Lung (tissue), 11 donors: ENCODE measurements at regions not wholly inside any gene's neighbourhood (a gene's known extent, or its start where the extent isn't known, plus 50 kb on each side); places are given as distances from the start of the nearest gene placed in this dataset.

Experiments
- ATAC-seq: fragments of 200-7000 bp; cut with Tn5 transposase; one replicate; pipeline ENCODE4 v1.9.1; 2020; ENCODE audit warnings: moderate number of reproducible peaks; ENCODE audit not compliant: insufficient read depth, low FRiP score
- DNase-seq, 3 donors: peaks; one replicate each; pipeline ENCODE4 v3.0.0-alpha.2; 2013 to 2017
- H3K27ac ChIP-seq, 2 donors: one replicate each; pipeline ENCODE4 v1.5.1; 2013; ENCODE audit warnings: mild to moderate bottlenecking in 2 of 2, moderate library complexity in 2 of 2, control low read depth in 1 of 2, inconsistent platforms in 1 of 2, low read depth in 1 of 2, low read length in 1 of 2
- H3K27me3 ChIP-seq, 3 donors: one replicate each; pipeline ENCODE4 v1.5.1; 2013; ENCODE audit warnings: low read length in 2 of 3; ENCODE audit not compliant: control insufficient read depth in 3 of 3, insufficient read depth in 3 of 3
- H3K36me3 ChIP-seq, 4 donors: one replicate each; pipeline ENCODE4 v1.5.1; 2013; ENCODE audit warnings: low read length in 4 of 4, mild to moderate bottlenecking in 1 of 4, moderate library complexity in 1 of 4; ENCODE audit not compliant: control insufficient read depth in 4 of 4, insufficient read depth in 4 of 4
- H3K4me1 ChIP-seq, 5 donors: one replicate each; pipeline ENCODE4 v1.5.1; 2013; ENCODE audit warnings: low read length in 5 of 5, mild to moderate bottlenecking in 2 of 5, moderate library complexity in 1 of 5; ENCODE audit not compliant: control insufficient read depth in 5 of 5, insufficient read depth in 5 of 5
- H3K4me3 ChIP-seq: one replicate; pipeline ENCODE4 v1.5.1; 2013; ENCODE audit warnings: mild to moderate bottlenecking, control low read depth, moderate library complexity
- H3K9ac ChIP-seq, 2 donors: one replicate each; pipeline ENCODE4 v1.5.1; 2013; ENCODE audit warnings: low read length in 2 of 2, control low read depth in 1 of 2; ENCODE audit not compliant: insufficient read depth in 1 of 2
- H3K9me3 ChIP-seq, 4 donors: one replicate each; pipeline ENCODE4 v1.5.1; 2013; ENCODE audit warnings: low read length in 3 of 4, mild to moderate bottlenecking in 1 of 4, moderate library complexity in 1 of 4; ENCODE audit not compliant: control insufficient read depth in 4 of 4, insufficient read depth in 3 of 4
- WGBS, 2 donors: extraction: QIAGEN DNeasy Blood & Tissue Kit; methylation state at CpG; one replicate each; pipeline ENCODE4 v1.1.7; 2013; 5-methylcytosine and 5-hydroxymethylcytosine counted together
- TF ChIP-seq, protein P1 (sequence below): IDR thresholded peaks from 2 replicates; pipeline ENCODE4 v1.5.1; 2012; ENCODE audit warnings: mild to moderate bottlenecking; ENCODE audit errors: control extremely low read depth, extremely low read depth
- donor health status: control.
- donor health status: control.
- donor health status: Bipolar disorder and iron deficiency.
- donor health status: healthy.
- donor health status: DM: yes; HTN: yes; CAD: no.

DNA sequence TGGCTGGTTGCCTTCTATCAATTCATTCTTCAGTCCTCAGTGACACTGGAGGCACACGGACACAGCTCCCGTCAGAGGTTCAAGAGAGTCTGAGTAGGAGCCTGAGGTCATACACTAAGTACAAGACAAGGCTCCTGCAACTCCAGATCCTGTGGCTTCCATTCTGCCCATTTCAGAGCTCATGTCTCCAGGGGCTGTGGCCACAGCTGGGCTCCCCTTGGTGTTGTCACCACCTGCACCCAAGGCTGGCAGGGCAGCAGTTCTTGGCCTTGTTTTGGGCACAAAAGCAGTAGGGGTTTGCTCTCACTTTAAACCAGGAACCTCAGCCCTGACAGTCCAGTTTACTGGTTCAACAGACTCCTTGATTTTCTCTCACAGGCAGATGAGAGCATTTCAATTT, 189.6 kb downstream of the ICE1 start:
- DNase-seq: no peak
- 87 to 90% methylated on average over 2 of the region's 2 CpGs for WGBS, 2 donors

DNA sequence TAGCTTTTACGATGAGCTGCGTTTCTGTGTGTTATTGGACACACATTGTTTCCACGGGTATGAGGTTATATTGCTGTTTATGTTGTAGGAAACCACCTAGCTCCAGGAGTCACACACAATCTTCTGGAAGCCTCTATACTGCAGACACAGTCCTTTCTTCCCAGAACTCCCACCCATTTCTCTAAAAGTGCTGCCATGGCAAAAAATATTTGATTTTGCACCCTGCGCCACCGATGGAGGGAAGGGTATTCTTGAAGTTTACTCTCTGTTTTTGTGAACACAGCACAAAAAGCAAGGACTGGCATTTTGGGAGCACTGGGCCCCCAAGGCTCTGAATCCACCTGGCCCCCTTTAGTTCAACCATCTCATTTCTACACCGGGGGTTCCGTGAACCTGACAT, 187.5 kb downstream of the ICE1 start:
- TF ChIP-seq, protein P1, sequence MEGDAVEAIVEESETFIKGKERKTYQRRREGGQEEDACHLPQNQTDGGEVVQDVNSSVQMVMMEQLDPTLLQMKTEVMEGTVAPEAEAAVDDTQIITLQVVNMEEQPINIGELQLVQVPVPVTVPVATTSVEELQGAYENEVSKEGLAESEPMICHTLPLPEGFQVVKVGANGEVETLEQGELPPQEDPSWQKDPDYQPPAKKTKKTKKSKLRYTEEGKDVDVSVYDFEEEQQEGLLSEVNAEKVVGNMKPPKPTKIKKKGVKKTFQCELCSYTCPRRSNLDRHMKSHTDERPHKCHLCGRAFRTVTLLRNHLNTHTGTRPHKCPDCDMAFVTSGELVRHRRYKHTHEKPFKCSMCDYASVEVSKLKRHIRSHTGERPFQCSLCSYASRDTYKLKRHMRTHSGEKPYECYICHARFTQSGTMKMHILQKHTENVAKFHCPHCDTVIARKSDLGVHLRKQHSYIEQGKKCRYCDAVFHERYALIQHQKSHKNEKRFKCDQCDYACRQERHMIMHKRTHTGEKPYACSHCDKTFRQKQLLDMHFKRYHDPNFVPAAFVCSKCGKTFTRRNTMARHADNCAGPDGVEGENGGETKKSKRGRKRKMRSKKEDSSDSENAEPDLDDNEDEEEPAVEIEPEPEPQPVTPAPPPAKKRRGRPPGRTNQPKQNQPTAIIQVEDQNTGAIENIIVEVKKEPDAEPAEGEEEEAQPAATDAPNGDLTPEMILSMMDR: no peak
- WGBS, 2 donors: 92 to 94% methylated on average over 7 of the region's 7 CpGs

More for the DNA sequence above, 189.6 kb downstream of the ICE1 start:
- Histone ChIP-seq H3K9me3 (peaks cover 0 to 5% (median 0%) of the 10 kb centered on the region in 4 donors), H3K27ac (no peak overlapping the region), H3K4me3 (no peak overlapping the region), H3K27me3 (no peaks in the 10 kb centered on the region), H3K4me1 (no peaks in the 10 kb centered on the region), H3K9ac (no peak overlapping the region), H3K36me3 (no peaks in the 10 kb centered on the region)
- ATAC-seq: no peak
- TF ChIP-seq, protein P1: no peak

DNA sequence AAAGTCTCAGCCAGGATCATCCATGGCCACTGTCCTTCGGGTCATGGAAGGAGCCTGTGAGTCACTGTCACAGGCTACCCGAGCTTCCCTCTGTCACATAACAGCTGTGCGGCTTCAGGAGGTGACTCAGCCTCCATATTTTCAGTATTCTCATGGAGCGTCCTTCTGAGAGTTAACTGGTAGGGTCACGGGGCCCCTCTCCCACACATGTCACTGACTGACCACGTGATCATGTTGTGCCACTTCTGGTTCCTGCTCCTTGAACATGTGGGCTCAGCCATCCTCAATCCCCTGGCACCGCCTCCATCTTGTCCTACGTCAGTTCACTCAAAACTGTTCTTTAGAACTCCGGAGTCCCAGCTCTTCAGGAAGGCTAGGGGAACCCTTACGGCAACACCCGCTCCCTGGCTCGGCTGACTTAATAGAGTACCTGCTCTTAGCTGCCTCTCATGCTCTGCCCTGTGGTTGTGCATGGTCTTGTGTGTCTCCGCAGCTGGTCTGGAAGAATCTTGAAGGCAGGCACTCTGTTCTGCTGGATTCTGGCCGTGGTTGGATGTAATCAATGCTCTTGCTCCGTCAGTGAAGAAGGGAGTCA, 182.8 kb downstream of the ICE1 start:
- WGBS, 2 donors: 81 to 88% methylated on average over 15 of the region's 15 CpGs
- Histone ChIP-seq H3K36me3 (no peaks in the 10 kb centered on the region), H3K27ac (no peak overlapping the region), H3K4me3 (no peak overlapping the region), H3K9me3 (no peaks in the 10 kb centered on the region), H3K9ac (no peak overlapping the region), H3K27me3 (no peaks in the 10 kb centered on the region), H3K4me1 (no peaks in the 10 kb centered on the region)
- TF ChIP-seq, protein P1: no peak
- ATAC-seq (no peak), DNase-seq (no peak)

More for the DNA sequence above, 187.5 kb downstream of the ICE1 start:
- ATAC-seq: no peak
- H3K4me1 ChIP-seq: no peaks in the 10 kb centered on the region
- H3K27ac ChIP-seq: no peak overlapping the region
- no peaks in the 10 kb centered on the region for H3K36me3 ChIP-seq
- H3K9ac ChIP-seq: no peak overlapping the region
- no peak for DNase-seq
- peaks cover 0 to 5% (median 0%) of the 10 kb centered on the region in 4 donors for H3K9me3 ChIP-seq
- H3K4me3 ChIP-seq: no peak overlapping the region
- H3K27me3 ChIP-seq: no peaks in the 10 kb centered on the region

DNA sequence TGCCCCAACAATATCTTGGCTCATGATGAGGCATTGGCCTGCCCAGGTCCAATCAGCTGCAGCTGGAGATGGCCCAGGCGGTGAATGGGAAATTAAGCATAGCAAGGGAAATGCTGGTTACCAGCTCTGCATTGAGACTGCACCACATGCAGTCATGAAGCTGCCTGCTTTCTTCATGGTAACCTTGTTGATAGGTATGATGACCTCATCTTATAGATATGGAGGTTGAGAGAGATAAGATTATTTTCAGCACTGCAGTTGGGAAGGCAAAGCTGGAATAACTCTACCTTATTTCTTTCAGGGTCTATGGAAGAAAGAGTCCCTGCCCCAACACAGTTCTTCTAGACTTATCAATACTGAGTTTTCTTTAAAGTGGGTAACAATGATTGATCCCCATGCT, 180.1 kb downstream of the ICE1 start:
- no peak for DNase-seq
- H3K4me1 ChIP-seq: no peaks in the 10 kb centered on the region
- 93 to 100% methylated on average over 1 of the region's 1 CpG for WGBS, 2 donors

More for the DNA sequence above, 180.1 kb downstream of the ICE1 start:
- TF ChIP-seq, protein P1: no peak
- no peak overlapping the region for H3K4me3 ChIP-seq
- H3K36me3 ChIP-seq: no peaks in the 10 kb centered on the region
- no peak for ATAC-seq
- peaks cover 0 to 2% (median 0%) of the 10 kb centered on the region in 4 donors for H3K9me3 ChIP-seq
- H3K27me3 ChIP-seq: no peaks in the 10 kb centered on the region
- no peak overlapping the region for H3K27ac ChIP-seq
- no peak overlapping the region for H3K9ac ChIP-seq
